ENCODE measurements at regions not wholly inside any gene's neighbourhood (a gene's known extent, or its start where the extent isn't known, plus 50 kb on each side); places are given as distances from the start of the nearest gene placed in this dataset.

GRCh38 chr13:47166336-47166735, 269.5 kb upstream of the HTR2A start:
- no peak for TF ChIP-seq Cebpa-rat (IDR thresholded peaks at IDR 0.05)
- H3K27me3 ChIP-seq: no peaks in the 10 kb centered on the region
- H3K4me3 ChIP-seq: no peak overlapping the region
- H3K9me3 ChIP-seq: peaks cover 2% of the 10 kb centered on the region; the same call in 1 of the 2 replicates
- H3K9ac ChIP-seq: no peak overlapping the region
- no peak overlapping the region for H3K4me2 ChIP-seq
- no peaks in the 10 kb centered on the region for H4K20me1 ChIP-seq
- no peak overlapping the region for H3K27ac ChIP-seq
- no peaks in the 10 kb centered on the region for H3K4me1 ChIP-seq
- no peaks in the 10 kb centered on the region for H3K36me3 ChIP-seq

GRCh38 chr13:47159853-47160550, 263.1 kb upstream of the HTR2A start:
- Histone ChIP-seq H3K9me3 (peaks cover 19% of the 10 kb centered on the region), H3K27me3 (no peaks in the 10 kb centered on the region), H3K27ac (no peak overlapping the region), H3K9ac (no peak overlapping the region), H3K4me3 (no peak overlapping the region), H3K4me2 (no peak overlapping the region), H4K20me1 (no peaks in the 10 kb centered on the region), H3K4me1 (no peaks in the 10 kb centered on the region), H3K36me3 (no peaks in the 10 kb centered on the region)
- no peak for TF ChIP-seq Cebpa-rat (IDR thresholded peaks at IDR 0.05)

- Histone ChIP-seq H3K4me1 (no peaks in the 10 kb centered on the region), H3K9me3 (peaks cover 19% of the 10 kb centered on the region), H4K20me1 (no peaks in the 10 kb centered on the region), H3K36me3 (no peaks in the 10 kb centered on the region), H3K9ac (no peak overlapping the region), H3K4me2 (no peak overlapping the region), H3K4me3 (no peak overlapping the region), H3K27ac (no peak overlapping the region), H3K27me3 (no peaks in the 10 kb centered on the region)
- no peak for TF ChIP-seq Cebpa-rat (IDR thresholded peaks at IDR 0.05)
Measured at GRCh38 chr13:47158593-47158992, 261.7 kb upstream of the HTR2A start.

GRCh38 chr13:47148543-47148942, 251.7 kb upstream of the HTR2A start:
- H3K36me3 ChIP-seq: no peaks in the 10 kb centered on the region
- no peaks in the 10 kb centered on the region for H3K4me1 ChIP-seq
- TF ChIP-seq Cebpa-rat (IDR thresholded peaks at IDR 0.05): no peak
- H3K9ac ChIP-seq: no peak overlapping the region
- H3K4me2 ChIP-seq: no peak overlapping the region
- H4K20me1 ChIP-seq: no peaks in the 10 kb centered on the region
- no peaks in the 10 kb centered on the region for H3K9me3 ChIP-seq
- H3K4me3 ChIP-seq: no peak overlapping the region
- no peaks in the 10 kb centered on the region for H3K27me3 ChIP-seq
- H3K27ac ChIP-seq: no peak overlapping the region

GRCh38 chr13:47147812-47148119, 250.9 kb upstream of the HTR2A start:
- no peaks in the 10 kb centered on the region for H3K9me3 ChIP-seq
- no peak overlapping the region for H3K27ac ChIP-seq
- no peak overlapping the region for H3K4me2 ChIP-seq
- H3K4me1 ChIP-seq: no peaks in the 10 kb centered on the region
- no peaks in the 10 kb centered on the region for H4K20me1 ChIP-seq
- TF ChIP-seq Cebpa-rat (IDR thresholded peaks at IDR 0.05): no peak
- no peak overlapping the region for H3K9ac ChIP-seq
- no peaks in the 10 kb centered on the region for H3K36me3 ChIP-seq
- no peaks in the 10 kb centered on the region for H3K27me3 ChIP-seq
- no peak overlapping the region for H3K4me3 ChIP-seq

GRCh38 chr13:47146991-47147811, 250.3 kb upstream of the HTR2A start:
- Histone ChIP-seq H3K9ac (no peak overlapping the region), H4K20me1 (no peaks in the 10 kb centered on the region), H3K27me3 (no peaks in the 10 kb centered on the region), H3K27ac (no peak overlapping the region), H3K36me3 (no peaks in the 10 kb centered on the region), H3K4me2 (no peak overlapping the region), H3K4me1 (no peaks in the 10 kb centered on the region), H3K9me3 (no peaks in the 10 kb centered on the region), H3K4me3 (no peak overlapping the region)
- no peak for TF ChIP-seq Cebpa-rat (IDR thresholded peaks at IDR 0.05)

- H3K27me3 ChIP-seq: no peaks in the 10 kb centered on the region
Measured at GRCh38 chr13:47146136-47146535, 249.3 kb upstream of the HTR2A start.

GRCh38 chr13:47144782-47145181, 247.9 kb upstream of the HTR2A start:
- Histone ChIP-seq H4K20me1 (no peaks in the 10 kb centered on the region), H3K4me3 (no peak overlapping the region), H3K4me1 (no peaks in the 10 kb centered on the region), H3K4me2 (no peak overlapping the region), H3K9me3 (no peaks in the 10 kb centered on the region), H3K27ac (no peak overlapping the region), H3K9ac (no peak overlapping the region), H3K36me3 (no peaks in the 10 kb centered on the region), H3K27me3 (no peaks in the 10 kb centered on the region)
- TF ChIP-seq Cebpa-rat (IDR thresholded peaks at IDR 0.05): no peak

More at GRCh38 chr13:47146136-47146535, 249.3 kb upstream of the HTR2A start:
- no peak overlapping the region for H3K4me2 ChIP-seq
- H3K9me3 ChIP-seq: no peaks in the 10 kb centered on the region
- no peak for TF ChIP-seq Cebpa-rat (IDR thresholded peaks at IDR 0.05)
- H3K4me1 ChIP-seq: no peaks in the 10 kb centered on the region
- no peaks in the 10 kb centered on the region for H4K20me1 ChIP-seq
- H3K4me3 ChIP-seq: no peak overlapping the region
- no peak overlapping the region for H3K27ac ChIP-seq
- no peak overlapping the region for H3K9ac ChIP-seq
- H3K36me3 ChIP-seq: no peaks in the 10 kb centered on the region

- no peaks in the 10 kb centered on the region for H3K36me3 ChIP-seq
- H4K20me1 ChIP-seq: no peaks in the 10 kb centered on the region
- H3K4me1 ChIP-seq: no peaks in the 10 kb centered on the region
- no peaks in the 10 kb centered on the region for H3K9me3 ChIP-seq
- no peak overlapping the region for H3K4me3 ChIP-seq
- H3K4me2 ChIP-seq: no peak overlapping the region
- H3K27ac ChIP-seq: no peak overlapping the region
- H3K9ac ChIP-seq: no peak overlapping the region
- TF ChIP-seq Cebpa-rat (IDR thresholded peaks at IDR 0.05): no peak
- H3K27me3 ChIP-seq: no peaks in the 10 kb centered on the region
Measured at GRCh38 chr13:47142105-47142504, 245.3 kb upstream of the HTR2A start.

GRCh38 chr13:47139519-47139918, 242.7 kb upstream of the HTR2A start:
- Histone ChIP-seq H3K4me3 (no peak overlapping the region), H3K4me2 (no peak overlapping the region), H3K4me1 (no peaks in the 10 kb centered on the region), H3K9ac (no peak overlapping the region), H3K9me3 (no peaks in the 10 kb centered on the region), H3K36me3 (no peaks in the 10 kb centered on the region), H3K27ac (no peak overlapping the region), H4K20me1 (no peaks in the 10 kb centered on the region), H3K27me3 (no peaks in the 10 kb centered on the region)
- no peak for TF ChIP-seq Cebpa-rat (IDR thresholded peaks at IDR 0.05)
